DMS53 treated with DMSO at 0.1 percent for 48 hours (cell line): ENCODE measurements at regions not wholly inside any gene's neighbourhood (a gene's known extent, or its start where the extent isn't known, plus 50 kb on each side); places are given as distances from the start of the nearest gene placed in this dataset.
"Not testable (repeated sequence)": the region's sequence is repeated elsewhere in the genome, so short reads cannot be mapped to it uniquely, and the experiment has no call there.

Experiments
- DNase-seq: peaks from one replicate; lab custom pipeline; 2025; ENCODE audit not compliant: unreplicated experiment; lab: John Stamatoyannopoulos, UW

DNA sequence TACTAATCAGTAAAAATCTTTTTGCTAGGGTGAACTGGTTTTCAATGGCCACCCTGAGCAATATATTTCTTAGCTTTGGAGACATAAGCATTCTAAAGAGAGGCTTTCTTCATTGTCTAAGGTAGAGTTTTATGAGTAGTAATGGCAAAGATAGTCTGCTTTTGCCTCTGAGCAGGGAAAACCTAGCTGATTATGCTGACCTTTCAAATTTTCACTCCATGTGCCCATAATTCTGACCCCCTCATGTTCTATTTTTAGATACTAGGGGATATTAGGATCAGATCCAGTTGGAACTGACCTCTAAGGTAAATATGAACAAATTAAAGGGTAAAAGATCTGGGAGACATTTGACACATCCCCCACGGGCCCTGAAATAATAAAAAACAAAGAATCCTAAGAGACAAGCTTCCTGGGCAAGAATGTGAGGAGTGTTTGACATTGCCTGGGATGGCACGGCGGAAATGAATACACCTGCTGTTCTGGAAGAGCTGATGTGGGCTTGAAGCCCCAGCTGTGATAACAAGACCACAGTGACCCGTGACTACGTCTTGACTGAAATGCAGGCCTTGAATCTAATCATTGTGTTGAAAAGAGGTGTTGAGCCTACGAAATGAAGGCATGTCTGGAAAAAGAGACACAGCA, 392.1 kb upstream of the FRG1 start:
- no peak for DNase-seq

DNA sequence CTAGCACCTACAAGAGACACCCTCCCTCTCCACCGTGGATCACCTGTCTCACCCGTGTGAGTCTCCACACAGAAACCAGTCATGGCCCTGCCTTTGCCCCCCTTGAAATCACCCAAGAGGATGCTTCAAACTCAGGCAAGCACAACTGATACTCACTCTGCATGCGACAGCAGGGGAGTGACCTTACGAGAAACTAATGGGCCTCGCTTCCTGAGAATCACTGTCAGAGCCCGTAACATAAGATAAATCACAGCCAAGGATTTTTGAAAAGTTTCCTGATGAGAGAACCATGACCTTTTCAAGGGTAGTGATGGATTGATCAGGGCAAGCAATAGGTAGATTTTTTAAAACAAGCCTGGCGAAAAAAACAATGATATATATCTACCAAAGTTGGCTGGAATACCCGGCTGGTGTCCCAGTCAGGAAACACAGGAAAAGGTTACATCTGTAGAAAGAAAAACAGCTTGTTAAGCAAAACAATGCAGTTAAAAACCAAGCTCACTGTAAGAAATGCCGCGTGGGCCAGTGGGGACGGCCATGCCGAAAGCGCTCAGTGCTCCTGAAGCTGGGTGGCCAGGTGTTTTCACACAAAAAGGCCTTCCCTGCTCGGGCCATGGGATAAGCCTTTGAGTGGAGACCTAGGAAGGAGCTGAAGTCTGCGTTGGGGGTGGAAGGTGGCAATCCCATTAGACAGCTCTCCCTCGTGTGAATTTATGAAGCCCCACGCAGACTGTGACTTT, 388.6 kb upstream of the FRG1 start:
- not testable (repeated sequence) for DNase-seq

DNA sequence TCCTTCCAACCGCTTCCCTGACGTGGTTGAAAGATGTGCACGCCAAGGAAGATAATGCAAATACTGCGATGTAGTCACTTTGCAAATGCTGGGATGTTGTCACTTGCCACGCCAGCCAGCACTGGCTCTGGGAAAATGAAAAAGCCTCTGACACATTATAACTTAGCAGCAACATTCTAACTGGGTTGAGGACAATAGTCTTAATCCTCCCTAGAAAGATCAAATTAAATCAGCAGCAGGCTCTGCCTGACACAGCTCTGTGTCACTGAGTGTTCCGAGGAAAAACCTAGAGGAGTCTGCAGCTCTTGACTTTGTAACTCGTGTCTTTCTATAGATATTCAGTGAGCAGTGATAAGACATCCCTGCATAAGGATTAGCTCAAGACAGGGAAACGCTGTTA, 380.1 kb upstream of the FRG1 start:
- DNase-seq: not testable (repeated sequence)

DNA sequence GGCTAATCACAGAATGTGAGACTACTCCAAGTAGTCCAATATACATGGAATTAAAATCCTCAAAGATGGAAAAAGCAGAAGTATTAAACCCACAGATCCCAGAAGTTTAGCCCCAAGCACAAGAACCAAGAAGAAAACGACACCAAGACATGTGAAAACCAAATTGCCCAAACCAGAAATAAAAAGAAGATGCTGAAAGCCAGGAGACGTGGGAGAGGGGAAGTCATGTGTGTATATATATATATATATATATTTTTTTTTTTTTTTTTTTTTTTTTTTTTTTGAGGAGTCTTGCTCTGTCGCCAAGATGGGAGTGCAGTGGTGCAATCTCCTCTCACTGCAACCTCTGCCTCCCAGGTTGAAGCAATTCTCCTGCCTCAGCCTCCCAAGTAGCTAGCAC, 376.9 kb upstream of the FRG1 start:
- not testable (repeated sequence) for DNase-seq

DNA sequence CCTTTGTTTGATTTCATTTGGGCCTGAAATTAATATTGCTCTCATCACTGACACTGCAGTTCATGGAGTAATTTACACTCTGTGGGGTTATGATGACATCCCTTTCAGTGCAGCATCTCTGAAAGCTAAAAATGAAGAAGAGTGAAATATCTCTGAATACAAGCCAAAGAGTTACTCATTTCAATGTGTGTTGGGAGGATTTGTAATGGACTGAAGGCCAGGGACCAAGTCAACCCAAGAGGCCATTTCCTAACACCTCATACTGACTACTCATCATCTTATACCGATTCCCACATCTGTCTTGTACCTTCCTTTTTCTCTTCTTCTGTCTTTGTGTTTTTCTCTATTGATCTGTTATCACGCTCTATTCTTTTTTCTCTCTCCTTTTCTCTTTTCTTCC, 374.4 kb upstream of the FRG1 start:
- DNase-seq: not testable (repeated sequence)

DNA sequence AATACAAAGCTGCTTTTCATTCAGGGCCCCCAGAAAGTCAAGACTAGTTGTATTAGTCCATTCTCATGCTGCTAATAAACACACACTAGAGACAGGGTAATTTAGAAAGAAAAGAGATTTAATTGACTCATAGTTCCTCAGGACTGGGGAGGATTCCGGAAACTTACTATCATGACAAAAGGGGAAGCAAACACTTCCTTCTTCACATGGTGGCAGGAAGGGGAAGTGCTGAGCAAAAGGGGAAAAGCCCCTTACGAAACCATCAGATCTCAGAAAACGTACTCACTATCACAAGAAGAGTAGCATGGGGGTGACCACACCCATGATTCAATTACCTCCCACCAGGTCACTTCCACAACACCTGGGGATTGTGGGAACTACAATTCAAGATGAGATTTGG, 373.8 kb upstream of the FRG1 start:
- not testable (repeated sequence) for DNase-seq

DNA sequence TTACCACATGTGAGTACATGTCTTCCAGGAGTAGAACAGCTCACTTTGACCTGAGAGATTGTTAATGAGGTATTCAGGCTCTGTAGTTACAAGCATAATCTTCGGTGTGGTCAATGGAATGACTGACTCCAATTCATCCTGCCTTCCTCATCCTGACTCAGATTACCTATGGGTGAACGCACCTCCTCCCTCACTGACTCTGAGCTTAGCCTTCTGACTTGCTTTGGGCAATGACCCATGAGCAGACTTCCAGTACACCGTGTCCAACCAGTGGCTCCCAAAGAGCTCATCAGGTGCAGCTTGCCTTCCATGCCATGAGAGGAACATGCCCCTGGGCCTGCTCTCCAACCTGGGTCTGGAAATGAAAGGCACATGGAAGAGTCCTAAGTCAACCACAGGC, 361.0 kb upstream of the FRG1 start:
- not testable (repeated sequence) for DNase-seq

DNA sequence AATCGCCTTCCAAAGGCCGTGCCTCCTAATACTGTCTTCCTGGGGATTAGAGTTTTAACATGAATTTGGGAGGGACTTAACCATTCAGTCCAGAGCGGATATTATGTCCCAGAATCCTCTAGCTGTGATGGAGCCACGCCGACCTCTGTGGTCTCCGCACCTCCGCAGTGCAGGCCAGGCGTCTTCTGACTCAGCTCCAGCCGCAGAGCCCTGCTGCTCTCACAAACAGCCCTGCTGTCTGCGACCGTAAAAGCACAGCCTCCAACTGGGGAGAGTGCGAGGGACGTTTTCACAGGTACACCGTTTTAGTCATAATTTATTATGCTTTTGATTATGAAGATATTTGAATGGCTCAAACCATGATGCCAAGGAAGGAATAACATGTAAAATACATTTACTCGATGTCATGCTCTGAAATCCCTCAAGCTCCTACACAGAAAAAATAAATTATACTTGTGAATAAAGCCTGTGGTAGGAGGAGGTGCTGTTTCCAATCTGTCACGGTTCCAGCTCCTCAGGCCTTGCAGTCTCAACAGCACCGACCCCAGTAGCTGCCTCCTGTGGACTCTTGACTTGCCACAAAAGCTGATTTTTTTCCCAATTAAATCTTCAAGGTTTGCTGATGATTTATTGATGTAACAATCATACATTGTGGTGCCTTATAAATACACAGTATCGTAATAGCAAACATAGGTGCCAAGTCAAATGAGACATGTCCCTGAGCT, 353.6 kb upstream of the FRG1 start:
- not testable (repeated sequence) for DNase-seq

DNA sequence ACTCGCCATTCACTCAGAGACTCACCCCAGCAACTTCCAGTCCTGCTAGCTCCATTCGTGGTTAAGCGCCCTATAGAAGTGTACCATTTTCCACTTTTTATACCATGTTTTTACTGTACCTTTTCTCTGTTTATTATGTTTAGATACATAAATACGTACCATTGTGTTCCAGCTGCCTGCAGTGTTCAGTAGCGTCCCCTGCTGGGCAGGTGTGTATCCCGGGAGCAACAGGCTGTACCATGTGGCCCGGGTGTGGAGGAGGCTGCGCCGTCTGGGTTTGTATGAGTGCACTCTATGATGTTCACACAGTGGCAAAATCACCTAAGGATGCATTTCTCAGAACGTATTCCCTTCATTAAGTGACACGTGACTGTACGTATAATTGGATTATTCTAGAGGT, 351.5 kb upstream of the FRG1 start:
- not testable (repeated sequence) for DNase-seq

DNA sequence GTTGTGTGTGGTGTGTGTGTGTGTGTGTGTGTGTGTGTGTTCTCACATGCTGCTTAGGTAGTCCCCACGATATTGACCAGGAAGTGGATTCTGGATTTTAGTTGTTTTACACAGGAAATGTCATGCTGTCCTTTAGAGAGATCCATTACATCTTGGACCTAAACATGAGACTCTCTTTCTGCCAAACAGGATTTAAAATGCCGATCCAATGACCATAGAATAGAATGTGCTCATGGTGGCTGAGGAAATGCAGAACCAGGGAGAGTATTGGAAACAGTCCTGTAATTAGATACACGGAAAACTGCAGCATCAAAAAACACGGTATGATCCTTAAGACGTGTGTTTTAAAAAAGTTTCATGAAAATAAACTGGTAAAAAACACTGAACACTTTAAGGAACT, 347.8 kb upstream of the FRG1 start:
- no peak for DNase-seq

DNA sequence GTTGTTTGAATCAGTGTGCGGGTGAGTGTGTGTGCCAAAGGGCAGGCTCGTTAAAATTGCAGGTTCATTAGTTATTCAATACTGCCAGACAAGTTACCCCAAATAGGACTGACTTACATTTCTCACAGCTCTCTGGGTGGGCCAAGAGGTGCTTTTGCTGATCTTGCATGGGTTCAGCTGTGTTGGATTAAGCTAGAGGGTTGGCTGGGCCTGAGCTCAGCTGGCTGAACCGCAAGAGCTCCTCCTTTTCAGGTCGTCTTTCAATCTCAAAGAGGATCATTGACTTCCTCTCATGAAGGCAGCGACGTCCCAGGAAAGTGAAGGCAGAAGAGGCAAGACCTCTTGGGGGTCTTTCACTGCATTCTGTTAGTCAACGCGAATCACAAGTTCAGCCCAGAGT, 343.3 kb upstream of the FRG1 start:
- no peak for DNase-seq

DNA sequence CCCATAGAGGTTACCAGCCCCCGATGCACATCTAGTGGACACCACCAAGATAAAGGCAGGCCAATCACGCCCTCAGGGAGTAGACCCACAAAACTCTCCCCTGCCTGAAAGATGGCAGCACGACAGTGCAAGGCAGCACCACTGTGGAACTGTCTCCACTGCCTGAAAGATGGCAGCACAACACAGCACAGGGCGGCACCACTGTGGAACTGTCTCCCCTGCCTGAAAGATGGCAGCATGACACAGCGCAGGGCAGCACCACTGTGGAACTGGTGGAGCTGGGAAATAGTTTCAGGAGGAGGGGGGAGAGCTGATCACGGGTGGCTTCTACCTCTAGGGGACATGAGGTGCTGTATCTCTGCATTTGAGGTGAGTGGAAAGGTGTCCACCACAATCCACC, 340.4 kb upstream of the FRG1 start:
- no peak for DNase-seq

DNA sequence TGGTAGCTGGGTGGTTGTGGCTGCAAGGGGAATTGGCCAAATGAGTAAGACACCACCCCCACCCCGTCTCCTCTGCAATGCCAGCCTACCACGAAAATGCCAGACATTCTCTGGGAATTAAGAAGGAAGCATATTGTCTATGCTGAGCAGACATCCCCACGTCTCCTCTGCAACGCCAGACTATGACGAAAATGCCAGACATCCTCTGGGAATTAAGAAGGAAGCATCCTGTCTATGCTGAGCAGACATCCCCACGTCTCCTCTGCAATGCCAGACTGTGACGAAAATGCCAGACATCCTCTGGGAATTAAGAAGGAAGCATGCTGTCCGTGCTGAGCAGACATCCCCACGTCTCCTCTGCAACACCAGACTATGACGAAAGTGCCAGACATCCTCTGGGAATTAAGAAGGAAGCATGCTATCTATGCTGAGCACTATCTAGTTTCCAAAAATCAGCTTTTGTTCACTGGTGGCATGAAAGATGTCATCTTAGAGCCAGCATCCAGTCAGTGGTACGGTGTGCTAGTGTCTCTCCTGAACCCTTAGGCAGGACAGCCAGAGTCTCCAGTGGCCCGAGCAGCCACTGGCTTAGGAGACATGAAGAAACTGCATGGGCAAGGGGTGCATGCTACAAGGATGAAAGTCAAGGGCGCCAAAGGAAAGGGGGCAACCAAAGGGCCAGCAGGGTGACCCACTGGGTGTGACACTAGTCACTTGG, 339.8 kb upstream of the FRG1 start:
- no peak for DNase-seq

DNA sequence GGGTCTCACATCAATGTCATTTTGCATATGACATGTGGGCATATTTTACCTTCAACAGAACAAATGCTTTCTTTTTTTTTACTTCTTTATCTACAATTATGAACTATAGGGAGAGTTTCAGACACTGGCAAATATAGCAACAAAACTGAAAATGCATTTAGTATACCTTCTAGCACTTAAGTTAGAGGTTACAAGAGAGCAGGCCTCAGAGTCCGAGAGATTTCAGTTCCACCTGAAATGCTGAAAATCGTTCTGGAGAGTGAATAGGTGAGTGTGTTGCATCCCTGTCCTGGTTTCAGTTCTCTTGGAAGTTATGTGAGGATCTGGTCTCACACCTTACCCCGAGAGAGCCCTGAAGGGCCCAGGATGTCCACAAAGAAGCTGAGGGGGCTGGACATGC, 337.8 kb upstream of the FRG1 start:
- not testable (repeated sequence) for DNase-seq

DNA sequence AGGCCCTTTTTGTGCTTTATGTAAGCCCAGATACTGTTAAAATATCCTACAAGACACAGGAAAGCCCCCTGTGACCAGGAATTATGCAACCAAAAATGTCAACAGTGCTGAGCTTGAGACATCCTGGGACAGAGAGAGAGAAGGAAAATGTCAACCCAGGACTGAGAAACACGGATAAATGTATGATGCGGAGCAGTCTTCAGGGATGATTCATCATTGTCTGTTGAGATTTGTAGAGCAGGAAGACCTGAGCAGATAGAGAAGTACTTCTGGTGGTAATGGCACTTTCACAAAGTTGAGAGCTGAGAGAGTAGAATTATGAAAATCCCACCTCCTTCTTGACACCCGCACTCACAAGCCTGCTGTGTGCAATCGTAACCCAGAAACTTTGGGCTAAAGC, 330.1 kb upstream of the FRG1 start:
- not testable (repeated sequence) for DNase-seq

DNA sequence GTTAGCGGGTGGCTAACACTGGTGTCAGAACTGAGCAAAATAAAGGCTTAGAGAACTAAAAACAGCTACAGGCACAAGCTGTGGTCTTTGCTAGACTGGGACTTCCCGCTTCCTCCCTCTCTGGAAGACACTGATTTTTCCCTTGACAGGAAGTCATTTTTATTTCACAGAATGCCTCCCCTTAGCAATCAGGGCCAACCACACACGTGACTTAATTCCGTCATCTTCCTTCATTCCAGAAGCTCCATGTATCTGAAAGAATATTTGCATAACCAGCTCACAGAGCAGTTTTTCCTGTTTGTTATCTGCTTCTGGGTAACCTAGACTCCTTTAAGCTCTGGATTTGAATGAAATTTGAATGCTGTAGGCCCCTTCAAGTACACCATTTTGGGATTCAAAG, 327.5 kb upstream of the FRG1 start:
- DNase-seq: no peak

DNA sequence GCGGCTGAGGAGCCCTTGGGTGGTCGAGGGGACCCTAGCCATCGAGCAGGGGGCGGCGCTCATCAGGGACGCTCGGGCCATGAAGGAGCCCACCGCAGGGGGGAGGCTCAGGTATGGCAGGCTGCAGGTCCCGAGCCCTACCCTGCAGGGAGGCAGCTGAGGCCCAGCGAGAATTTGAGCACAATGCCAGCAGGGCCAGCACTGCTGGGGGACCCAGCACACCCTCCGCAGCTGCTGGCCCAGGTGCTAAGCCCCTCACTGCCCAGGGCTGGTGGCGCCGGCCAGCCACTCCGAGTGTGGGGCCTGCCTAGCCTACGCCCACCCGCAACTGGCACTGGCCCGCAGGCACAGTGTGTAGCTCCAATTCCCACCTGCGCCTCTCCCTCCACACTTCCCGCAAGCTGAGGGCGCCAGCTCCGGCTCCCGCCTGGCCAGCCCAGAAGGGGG, 325.4 kb upstream of the FRG1 start:
- DNase-seq: no peak

DNA sequence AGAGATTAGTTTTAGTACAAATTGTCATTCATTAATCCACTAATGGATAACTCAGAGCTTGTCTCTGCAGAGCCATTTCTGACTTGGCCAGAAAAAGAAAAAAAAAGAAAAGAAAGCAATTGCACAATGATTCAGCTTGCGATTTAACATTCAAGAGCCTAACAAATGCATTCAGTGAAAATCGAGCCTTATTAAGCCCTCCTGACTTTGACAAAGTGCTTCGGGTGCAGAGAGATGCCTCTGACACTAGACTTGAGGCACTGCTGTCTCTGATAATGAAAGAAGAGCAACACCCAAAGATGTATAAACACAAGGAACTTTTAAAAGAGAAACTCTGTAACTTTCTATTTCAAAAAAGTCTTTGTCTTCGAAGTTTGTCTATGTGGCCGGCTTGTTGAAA, 322.9 kb upstream of the FRG1 start:
- not testable (repeated sequence) for DNase-seq

DNA sequence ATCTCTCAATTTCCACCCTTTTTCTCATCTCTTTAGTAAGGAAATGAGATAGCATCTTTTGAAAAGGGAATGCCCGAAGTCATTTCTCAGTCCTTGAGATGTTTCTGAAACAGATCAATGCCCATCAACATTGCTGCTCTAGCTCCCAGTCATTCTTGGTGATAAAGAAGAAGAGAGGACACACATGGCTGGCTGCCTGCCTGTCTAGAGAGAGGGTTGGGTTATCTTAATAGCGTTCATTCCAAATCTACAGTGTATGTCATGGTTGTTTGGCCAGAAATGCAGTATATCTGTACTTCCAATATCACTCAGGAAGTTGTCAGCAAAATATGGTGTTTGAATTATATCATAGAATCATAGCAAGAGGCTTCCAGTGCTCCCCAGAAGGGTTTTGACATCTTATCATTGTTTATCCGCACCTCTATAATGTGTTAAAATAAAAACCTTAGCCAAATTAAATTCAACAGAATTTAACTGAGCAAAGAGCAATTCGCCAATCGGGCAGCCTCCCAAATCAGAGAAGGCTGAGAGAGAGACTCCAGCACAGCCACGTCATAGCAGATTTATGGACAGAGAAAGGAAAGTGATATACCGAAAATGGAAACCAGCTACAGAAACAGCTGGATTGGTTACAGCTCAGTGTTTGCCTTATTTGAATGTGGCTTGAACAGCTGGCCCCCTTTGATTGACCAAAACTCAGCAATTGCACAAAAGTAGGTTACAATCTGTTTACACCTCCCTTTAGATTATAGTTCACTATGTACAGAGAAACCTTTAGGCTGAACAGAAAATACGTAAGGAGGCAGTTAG, 321.0 kb upstream of the FRG1 start:
- DNase-seq: not testable (repeated sequence)

DNA sequence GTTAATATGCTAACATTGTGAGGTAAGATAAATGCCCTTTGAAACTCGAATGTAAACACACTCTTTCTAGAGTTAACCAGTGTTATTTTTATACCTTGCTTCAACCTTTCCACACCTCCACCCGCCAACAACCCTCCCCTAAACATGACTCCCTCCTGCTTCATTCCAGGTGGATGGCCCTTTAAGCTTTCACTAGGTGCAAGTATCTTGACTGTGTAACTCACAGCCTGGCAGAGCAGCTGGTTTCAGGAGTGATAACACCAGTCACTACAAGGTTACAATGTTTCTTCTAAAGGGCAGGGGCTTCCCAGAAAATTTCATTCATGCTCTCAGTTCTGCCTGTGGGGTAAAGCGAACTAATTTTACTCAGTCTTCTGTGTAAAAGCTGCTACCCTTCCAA, 318.1 kb upstream of the FRG1 start:
- DNase-seq: not testable (repeated sequence)

DNA sequence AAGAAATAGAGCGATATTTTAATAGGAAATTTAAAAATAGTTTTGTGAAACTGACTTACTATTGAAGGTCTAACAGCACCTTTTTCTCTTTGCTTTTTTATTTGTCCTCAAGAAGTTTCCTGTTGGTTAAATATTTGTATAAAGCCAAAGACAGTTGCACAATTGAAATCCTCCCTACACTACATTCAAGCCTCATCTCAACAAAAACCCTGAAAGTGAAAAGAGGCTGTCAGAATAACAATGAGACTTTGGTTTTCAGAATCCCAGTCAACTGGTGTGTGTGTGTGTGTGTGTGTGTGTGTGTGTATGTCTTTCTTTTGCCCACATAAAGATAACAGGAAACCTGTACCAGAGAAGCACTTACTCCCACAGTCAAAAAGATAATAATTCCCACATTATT, 313.6 kb upstream of the FRG1 start:
- not testable (repeated sequence) for DNase-seq
